ENCODE measurements at regions not wholly inside any gene's neighbourhood (a gene's known extent, or its start where the extent isn't known, plus 50 kb on each side); places are given as distances from the start of the nearest gene placed in this dataset.

DNA sequence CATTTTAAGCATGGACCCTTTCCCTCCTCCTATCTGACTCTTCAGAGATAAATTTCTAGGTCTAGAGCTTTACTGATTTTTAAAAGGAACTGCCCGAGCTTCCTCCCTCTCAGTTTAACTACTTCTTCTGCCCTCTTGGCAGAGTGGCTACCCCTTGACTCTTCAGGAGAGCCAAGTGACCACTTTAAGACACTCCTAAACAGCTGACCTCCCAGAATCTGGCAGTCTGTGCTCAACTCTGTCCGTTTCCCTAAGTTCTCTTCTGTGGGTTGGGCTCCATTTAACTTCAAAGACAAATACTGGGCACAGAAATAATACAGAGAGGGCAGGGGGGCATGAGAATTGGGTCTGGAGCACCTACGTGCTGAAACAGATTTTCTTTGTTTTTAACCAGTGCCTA lies 196.3 kb upstream of the FOXD3 start:
- no peak for DNase-seq

DNA sequence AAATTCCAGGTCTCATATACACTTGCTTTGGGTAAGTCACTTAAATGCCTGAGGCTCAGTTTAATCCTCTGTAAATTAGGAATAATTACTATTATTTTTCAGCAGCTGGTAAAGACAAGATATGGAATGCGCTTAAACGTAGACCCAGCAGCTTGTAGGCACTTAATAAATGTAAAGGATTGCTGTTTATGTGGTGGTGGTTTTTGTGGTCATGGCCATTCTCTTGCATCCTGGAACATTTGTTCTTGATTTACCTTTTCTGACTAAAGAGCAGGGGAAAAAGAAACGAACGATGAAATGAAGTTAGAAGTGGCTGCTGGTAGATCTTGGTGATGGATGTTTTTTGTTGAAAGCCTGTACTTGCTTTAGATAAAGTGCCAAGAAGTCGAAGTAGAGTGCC lies 195.0 kb upstream of the FOXD3 start:
- no peak for DNase-seq

DNA sequence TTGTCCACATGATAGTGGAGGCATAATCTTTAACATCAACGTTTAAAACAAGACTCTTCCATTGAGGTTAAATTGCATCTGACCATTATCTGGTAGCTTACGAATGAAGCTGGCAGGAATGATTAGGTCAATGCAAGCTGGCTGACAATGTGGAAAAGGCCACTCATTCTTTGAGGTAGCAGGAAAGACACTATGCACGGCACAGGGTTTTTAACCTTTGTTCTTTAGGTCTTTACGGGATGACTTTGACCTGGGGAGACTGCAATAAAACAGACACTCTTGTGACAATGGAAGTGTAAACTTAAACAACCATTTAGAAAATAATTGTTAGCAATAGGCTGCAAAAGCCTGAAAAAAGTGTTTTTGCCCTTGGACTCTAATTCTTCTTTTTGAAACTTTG lies 193.8 kb upstream of the FOXD3 start:
- DNase-seq: no peak

DNA sequence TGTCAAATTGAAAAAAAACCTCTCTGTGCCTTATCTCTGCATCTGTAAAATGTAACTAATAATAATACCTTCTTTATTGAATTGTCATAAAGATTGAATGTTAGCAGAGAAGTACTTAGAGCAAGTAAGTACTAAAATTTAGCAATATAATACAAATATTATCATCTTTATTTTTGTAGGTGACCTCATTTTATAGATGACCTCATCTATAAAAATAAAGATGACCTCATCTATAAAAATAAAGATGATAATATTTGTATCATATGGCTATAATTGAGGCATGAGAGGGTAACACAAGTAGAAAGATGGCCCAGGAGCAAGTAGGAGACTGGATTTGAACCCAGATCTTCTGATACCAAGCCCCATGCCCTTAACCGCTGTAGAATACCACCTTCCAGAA lies 193.2 kb upstream of the FOXD3 start:
- DNase-seq: no peak

DNA sequence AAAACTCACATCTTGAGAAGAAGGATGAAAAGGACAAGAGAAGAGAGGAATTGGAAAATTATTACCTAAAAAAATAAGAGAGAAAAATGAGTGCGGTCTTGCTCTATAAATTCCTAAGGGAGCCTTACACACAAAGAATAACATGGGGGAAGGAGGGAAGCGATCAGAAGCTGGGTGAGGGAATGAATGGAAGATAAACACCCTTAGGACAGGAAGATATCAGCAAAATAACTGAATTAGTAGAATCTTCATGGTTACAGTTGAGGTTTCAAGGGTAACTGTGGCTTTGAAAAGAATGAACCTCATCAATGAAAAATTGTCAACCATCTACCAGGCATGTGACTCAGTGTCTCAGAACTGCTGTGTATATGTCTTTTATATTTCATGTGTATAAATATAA lies 192.5 kb upstream of the FOXD3 start:
- no peak for DNase-seq

DNA sequence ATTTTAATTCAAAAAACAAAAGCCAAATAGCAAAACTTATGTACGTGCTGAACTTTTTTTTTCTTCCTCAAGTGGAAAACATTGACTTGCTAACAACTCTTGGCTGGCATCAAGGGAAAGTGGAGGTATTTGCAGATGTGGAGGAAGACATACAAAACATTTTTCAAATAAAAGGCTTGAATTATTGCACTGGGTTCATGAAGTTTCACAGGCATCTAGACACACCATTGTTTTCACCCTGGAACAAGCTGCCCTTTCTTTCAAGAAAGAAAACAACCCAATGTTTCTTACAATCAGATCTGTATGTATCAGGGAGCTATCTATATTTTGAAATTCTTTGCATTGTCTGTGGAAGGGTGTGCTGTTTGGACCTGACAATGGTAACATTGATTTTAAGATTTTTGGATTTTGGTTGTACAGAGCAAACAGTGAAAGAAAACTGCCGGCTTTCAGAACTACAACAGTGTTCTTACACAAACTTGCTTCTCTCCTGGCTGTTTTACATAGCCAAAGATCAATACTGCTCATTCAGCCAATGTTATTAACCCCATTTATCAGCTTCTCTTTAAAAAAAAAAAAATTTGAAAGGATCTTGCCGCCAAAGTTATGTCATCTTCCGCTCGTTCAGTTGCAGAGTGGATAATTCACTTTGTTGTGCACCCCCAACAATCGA lies 187.7 kb upstream of the FOXD3 start:
- no peak for DNase-seq

DNA sequence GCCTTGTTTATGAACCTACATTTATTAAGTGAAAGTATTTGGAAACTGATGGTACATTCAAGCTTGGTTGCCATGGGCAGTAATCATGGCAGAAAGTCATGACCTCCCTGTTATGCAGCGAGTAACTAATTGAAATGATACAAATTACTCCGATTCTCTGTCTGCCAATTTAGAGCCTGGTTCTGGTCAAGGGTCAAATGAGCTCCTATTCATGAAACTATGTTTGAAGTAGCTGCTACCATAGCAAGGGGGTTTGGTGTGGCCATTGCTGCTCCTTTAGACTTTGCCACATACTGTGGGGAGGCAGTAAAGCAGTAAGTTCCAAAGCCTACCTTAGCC lies 187.2 kb upstream of the FOXD3 start:
- DNase-seq: no peak

DNA sequence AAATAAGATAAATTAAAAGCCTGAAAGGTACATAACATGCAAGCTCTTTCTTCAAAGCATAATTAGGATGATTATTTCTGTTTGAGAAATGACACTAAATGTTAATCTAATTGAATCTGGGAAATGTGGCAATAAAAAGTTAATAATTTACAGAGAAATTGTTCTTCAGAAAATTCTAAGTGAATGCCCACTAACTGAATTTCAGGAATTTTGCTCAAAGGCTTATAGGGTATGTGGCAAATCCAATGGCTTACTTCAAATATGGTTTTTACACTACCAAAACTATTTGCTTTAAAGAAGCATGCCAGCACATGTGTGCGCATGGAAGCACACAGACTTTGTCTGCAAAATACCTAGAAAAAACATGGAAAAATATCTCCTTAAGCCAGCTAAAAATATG lies 186.6 kb upstream of the FOXD3 start:
- no peak for DNase-seq

DNA sequence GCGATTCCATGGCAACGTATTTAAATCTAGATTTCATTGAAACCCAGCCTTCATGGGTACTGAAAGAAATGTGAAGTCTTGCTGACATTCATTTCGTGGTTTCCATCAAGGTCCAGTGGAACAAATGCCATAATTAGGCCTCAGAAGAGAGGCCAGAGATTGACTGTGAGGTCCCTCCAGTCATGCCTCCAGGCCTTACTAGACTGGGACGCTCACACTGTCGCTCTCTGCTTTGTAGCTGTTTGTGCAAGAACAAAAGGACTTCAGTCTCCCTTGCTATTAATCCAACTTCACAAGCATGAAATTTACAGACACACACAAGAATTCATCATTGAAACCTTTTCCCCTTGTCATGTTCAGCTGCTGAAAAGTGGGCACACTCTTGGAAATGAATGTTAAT lies 180.4 kb upstream of the FOXD3 start:
- no peak for DNase-seq

DNA sequence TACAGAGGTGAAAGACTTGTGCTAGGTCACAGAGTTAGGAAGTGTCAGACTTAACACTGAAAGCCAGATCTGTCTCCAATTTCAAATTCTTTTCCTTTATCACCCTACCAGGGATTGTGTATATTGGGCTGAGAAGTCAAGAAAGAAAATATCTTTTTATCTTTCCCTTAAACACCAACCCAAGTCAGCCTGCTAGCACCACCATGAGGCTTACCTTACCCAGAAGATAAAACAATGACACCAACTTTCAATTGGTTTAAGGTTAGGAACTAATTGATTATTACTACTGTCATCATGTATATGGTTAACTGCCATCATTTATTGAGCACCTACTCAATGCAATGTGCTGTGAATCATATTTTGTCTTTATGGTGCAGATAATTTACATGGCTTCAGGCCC lies 178.9 kb upstream of the FOXD3 start:
- no peak for DNase-seq

DNA sequence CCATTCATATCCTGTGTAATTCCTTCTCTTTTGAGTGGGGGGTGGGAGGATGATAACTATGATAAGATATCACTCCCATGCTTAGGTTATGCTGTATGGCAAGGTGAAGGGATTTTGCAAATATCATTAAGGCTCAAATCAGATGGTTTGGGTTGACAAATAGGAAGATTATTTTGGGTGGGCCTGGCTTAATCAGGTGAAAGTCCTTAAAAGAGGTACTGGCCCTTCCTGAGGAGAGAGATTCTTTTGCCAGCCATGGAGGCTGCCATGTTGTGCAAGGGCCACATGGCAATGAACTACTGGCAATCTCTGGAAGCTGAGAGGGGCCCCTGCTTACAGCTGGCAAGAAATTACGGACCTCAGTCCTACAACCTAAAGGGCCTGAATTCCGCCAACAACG lies 174.6 kb upstream of the FOXD3 start:
- DNase-seq: no peak

DNA sequence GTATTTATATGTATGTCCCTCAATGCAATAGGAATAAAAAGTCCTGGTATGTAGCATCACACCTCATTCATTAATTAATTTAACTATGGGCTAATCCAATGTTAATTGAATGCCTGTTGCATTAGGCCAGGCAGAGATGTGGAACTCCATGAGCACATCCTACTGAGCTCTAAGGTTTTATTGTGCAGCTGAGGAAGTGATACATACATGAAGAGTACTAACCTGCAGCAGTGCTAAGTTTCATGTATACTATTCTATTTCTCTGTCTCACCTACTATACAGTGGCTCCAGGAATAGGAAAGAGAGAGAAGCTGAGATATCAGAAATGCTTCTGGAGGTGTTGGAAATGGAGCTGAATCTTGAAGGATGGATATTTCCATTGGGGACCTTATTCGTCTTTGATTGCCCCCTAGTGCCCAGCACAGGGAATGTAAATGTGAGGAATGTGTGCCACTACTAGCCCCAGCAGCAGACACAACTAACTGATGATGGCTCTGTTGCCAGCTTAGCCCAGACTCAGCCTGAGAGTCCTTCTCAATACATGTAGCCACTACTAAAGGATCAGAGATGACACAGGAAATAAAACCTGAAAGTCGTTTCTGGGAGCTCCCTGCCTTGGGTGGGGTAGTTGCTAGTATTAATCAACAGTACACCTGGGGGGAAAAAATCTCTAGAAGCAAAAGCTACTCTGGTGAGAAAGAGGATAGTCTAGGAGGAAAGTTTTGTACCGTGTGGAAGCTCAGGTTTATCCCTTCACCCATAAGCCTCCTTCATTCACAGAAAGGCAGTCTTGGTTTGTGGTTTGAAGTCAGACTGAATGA lies 173.3 kb upstream of the FOXD3 start:
- DNase-seq: peak; percentile 24 to 28

DNA sequence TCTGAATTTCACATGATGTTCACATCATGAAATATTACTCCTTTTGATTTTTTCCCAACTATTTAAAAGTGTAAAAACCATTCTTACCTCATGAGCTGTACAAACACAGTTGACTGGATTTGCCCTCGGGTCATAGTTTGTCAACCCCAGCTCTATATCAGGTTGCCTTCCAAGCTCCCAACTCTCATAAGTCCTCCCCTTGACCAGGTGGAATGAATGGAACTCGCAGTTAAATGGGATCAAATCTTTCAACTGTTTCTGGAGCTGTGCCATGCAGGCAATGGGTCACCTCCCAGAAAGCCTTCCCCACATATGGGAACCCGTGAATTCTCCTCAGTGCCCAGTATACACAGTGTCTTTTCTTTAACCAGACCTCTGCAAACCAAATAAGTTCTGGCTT lies 169.8 kb upstream of the FOXD3 start:
- DNase-seq: no peak

DNA sequence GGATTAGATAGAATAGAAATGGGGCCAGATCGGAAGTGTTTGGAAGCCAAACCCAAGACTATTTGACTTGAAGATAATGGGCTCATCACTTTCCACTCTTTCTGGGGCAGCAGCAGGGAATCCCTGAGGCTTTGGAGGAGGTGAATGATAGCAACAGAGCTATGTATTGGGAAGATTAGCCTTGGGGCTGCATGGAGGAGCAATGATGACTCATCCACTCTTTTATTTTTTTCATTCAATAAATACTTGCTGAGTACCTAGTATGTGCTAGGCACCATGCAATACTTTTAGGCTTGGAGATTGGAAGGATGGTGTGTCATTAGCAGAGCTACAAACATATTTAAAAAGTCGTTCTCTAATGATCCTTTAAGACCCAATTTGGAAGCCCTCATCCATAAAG lies 166.9 kb upstream of the FOXD3 start:
- DNase-seq: no peak

DNA sequence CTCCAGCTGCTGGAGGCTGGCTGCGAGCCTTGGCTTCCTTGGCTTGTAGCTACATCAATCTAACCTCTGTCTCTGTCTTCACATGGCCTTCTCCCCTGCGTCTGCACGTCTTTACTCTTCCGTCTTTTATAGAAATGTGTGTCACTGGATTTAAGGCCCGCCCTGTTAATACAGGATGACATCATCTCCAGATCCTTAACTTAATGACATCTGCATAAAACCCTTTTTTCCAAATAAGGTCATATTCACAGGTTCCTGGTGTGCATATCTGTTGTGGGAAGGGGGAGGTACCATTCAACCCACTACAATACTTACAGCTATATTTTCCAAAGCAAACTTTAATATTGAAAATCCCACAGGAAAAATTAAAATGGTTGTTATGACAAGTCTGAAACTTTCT lies 165.3 kb upstream of the FOXD3 start:
- DNase-seq: no peak

DNA sequence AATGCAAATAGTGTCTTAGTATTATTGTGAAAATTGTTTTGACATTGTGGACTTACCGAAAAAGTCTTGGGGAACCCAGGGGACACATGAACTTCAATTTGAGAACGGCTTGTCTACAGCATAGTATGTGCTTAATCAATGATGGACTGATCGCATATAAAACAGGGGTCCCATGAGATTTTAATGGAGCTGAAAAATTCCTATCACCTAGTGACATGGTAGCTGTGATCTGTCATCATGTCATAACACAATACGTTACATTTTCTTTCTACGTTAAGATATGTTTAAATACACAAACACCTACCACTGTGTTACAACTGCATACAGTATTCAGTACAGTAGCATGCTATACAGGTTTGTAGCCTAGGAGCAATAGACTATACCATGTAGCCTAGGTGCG lies 153.3 kb upstream of the FOXD3 start:
- no peak for DNase-seq

DNA sequence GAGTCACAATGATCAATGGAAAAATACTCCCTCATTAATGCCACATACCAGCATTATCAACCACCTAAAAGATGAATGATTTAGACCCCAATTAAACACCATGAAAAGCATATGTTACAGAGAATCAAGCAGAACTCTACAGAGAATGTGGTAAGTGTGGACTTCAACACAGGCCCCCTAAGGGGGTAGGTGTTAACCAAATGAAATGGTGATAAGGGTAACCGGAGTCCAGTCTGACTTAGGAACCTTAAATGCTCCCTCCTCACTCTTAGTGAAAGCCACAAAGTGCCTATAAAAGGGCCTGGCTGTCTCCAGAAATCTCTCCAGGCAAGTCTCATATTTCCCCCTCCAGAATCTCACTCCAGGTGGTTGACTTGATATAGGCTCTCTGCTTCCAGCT lies 149.2 kb upstream of the FOXD3 start:
- no peak for DNase-seq

DNA sequence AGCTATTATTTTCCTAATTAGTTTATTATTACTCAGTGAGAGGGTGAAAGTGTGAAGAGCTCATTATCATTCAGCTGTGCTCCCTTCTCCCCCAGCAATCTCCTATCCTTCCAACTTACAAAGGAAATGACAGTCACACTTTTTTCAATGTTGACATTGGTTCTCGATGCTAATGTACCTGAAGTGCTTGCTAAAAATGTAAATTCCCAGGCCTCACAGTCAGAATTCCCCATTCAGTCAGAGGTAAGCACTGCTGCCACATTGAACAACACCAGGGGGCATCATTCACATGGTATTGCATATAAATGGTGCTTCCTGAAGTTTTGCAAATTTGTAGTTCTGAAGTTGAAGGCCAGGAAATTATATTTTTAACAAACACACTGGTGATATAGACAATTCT lies 132.7 kb upstream of the FOXD3 start:
- DNase-seq: no peak

DNA sequence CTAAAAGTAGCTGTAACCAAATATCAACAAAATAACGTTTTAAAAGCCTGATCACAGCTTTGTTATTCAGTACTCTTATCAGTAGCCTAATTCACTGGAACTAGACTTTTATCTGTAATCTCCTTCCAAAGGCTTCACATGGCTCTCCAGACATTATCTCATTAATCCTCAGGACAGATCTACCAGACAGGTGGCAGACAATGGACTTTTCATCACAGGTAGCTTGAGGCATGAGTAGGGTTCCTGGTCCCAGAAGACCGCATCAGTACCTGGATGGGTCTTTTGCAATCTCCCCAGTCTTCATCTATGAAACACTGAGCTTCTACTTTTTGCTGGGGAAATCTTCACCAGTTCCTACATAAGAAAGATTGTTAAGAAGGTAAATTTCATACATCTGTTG lies 132.2 kb upstream of the FOXD3 start:
- no peak for DNase-seq

DNA sequence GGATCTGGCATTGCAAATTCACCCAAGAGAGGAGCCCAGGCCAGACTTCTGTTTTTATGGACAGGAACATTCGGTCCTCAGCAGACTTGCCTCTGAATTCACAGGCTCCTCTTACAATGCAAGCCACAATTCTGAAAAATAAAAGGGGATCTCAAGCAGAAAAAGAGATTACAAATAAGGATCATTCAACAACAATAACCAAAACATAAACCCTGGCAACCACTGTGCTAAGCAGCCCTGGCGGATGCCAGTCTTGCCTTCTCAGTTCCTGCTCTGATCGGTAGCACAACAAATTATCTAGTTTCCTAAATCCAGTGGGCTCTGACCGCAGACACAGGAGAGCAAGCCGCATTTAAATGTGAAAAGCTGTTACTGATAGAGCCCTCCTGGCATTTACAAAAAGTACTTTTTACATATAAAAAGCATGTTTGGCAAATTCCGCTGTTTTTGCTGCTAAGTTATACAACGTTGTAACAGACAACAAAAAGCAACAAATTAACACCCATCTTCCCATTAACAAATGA lies 123.4 kb upstream of the FOXD3 start:
- no peak for DNase-seq

DNA sequence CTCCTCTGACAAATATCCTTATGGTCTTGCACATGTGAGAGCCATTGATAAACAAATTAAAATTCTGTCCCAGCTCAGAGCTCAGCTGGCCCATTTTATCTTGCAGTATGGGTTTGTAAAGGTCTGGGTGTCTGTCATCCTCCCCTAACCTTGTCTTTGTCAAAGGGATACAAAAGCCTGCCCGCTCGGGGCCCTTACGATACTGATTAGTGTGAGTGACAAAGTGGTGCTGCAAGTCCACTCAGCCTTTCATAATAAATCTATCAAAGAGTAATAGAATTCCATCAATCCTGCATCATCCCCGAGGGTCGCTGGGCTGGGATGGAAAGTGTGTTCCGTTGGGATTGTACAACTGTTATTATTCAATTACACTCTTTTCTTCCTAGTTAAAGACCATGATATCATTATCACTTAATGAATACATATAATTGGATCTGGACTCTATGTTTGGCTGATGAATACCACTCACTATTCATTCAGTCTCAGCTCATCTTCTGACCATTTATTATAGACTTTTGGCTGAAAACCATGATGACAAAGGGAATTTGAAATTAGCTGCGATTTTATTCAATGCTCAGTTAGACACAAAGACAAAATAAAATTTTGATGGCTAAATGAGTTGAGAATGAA lies 122.5 kb upstream of the FOXD3 start:
- no peak for DNase-seq

DNA sequence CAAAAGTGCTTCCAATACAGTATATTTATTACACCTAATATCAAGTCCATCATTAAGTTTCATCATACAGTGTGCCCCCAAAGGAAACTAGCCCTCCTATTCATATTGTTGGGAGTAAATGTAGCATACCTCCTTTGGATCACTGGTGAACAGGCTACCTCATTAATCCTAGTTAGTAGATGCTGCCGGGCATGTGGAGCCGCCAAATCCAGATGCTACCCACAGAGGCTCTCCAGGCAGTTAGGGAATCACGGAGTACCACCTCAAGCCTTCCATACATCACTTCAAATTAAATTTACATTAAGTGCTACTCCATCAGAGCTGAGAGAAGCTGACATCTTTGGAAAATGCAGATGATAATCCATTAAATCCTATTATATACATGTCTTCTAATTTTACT lies 121.7 kb upstream of the FOXD3 start:
- DNase-seq: no peak

DNA sequence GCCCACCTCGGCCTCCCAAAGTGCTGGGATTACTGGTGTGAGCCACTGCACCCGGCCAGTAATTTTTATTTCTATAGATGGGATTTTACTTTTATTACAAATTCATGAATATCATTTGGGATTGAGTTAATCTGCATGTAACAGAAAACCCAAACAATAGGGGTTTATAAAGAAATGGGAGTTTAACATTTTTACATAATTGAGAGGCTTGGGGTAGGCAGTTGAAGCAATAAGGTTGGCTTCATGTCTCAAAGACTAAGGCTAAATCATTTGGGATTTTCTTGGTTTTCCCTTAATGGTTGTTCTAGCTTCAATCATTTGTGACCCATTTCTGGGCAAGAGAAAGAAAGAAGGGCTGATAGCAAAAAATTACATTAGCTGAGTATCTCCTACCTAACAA lies 118.7 kb upstream of the FOXD3 start:
- DNase-seq: no peak

DNA sequence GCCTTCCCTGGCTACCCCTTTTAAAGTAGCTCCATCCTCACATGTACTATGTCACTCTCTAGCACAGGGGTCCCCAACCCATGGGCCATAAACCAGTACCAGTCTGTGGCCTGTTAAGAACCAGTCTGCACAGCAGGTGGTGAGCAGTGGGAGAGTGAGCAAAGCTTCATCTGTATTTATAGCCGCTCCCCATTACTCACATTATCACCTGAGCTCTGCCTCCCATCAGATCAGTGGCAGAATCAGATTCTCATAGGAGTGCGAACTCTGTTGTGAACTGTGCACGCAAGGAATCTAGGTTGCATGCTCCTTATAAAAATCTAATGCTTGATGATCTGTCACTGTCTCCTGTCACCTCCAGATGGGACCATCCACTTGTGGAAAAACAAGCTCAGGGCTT lies 116.6 kb upstream of the FOXD3 start:
- DNase-seq: no peak

Measured in NCI-H446 (cell line).